ENCODE measurements at regions not wholly inside any gene's neighbourhood (a gene's known extent, or its start where the extent isn't known, plus 50 kb on each side); places are given as distances from the start of the nearest gene placed in this dataset.
"Not testable (repeated sequence)": the region's sequence is repeated elsewhere in the genome, so short reads cannot be mapped to it uniquely, and the experiment has no call there.

DNA sequence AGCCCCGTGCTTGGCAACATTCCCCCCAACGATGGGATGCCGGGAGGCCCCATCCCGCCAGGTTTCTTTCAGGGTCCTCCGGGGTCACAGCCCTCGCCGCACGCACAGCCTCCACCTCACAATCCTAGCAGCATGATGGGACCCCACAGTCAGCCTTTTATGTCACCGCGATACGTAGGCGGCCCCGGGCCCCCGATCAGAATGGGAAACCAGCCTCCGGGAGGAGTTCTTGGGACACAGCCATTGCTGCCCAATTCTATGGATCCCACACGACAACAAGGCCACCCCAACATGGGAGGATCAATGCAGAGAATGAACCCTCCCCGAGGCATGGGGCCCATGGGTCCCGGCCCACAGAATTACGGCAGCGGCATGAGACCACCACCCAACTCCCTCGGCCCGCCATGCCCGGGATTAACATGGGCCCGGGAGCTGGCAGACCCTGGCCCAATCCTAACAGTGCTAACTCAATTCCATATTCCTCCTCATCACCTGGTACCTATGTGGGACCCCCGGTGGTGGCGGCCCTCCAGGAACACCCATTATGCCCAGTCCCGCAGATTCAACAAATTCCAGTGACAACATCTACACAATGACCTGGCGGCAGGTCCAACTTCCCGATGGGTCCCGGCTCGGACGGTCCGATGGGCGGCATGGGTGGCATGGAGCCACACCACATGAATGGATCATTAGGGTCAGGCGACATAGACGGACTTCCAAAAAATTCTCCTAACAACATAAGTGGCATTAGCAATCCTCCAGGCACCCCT, 116.0 kb upstream of the CDK13 start:
- not testable (repeated sequence) for H3K4me1 Mint-ChIP-seq (ENCODE audit: low read depth); H3K36me3 Mint-ChIP-seq (ENCODE audit: low read depth)
- H3K27me3 Mint-ChIP-seq (ENCODE audit: low read depth) = peaks cover 59% of the 10 kb centered on the region

DNA sequence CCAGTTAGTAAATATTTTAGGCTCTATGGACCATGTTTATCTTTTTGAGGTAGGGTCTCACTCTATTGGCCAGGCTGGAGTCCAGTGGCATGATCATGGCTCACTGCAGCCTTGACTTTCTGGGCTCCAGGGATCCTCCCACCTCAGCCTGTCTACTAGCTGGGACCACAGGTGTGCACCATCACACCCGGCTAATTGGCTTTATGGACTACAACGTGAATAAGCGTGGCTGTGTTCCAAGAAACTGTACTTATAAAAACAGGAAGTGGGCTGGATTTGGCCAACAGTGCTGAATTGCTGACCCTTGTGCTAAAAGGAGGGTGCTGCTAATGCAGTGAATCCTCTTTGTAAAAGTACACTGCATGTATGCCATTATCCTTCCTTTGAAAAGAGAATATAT, 111.7 kb upstream of the CDK13 start:
- H3K4me3 Mint-ChIP-seq = no peak overlapping the region

More for the DNA sequence above, 116.0 kb upstream of the CDK13 start:
- H3K4me3 Mint-ChIP-seq; H3K9me3 Mint-ChIP-seq; DNase-seq (ENCODE audit: low spot score); H3K27ac Mint-ChIP-seq: not testable (repeated sequence)

DNA sequence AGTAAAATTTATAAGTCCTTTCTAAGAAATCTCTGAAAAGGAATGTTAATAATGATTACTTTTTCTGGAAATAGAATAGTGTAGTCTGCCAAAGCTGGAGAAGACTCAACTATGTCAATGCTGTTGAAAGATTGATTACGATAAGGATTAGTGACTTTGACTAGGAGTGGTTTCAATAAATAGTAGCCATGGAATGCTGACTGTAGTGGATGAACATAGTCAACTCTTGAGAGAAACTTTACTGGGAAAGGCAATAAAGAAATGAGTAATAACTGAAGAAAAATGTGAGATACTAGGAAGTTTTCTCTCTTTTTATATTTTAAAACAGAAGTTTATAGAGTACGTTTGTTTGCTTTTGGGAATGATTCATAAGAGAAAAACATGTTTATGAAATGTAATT, 105.0 kb upstream of the CDK13 start:
- H3K27me3 Mint-ChIP-seq (ENCODE audit: low read depth) = peaks cover 20% of the 10 kb centered on the region
- H3K9me3 Mint-ChIP-seq = no peaks in the 10 kb centered on the region
- no peak for DNase-seq (ENCODE audit: low spot score)
- no peak overlapping the region for H3K27ac Mint-ChIP-seq
- no peaks in the 10 kb centered on the region for H3K4me1 Mint-ChIP-seq (ENCODE audit: low read depth)
- no peak overlapping the region for H3K4me3 Mint-ChIP-seq
- H3K36me3 Mint-ChIP-seq (ENCODE audit: low read depth) = no peaks in the 10 kb centered on the region

More for the DNA sequence above, 111.7 kb upstream of the CDK13 start:
- DNase-seq (ENCODE audit: low spot score) = no peak
- H3K27ac Mint-ChIP-seq = no peak overlapping the region
- H3K4me1 Mint-ChIP-seq (ENCODE audit: low read depth) = no peaks in the 10 kb centered on the region
- H3K36me3 Mint-ChIP-seq (ENCODE audit: low read depth) = no peaks in the 10 kb centered on the region
- H3K27me3 Mint-ChIP-seq (ENCODE audit: low read depth) = peaks cover 56% of the 10 kb centered on the region
- no peaks in the 10 kb centered on the region for H3K9me3 Mint-ChIP-seq

DNA sequence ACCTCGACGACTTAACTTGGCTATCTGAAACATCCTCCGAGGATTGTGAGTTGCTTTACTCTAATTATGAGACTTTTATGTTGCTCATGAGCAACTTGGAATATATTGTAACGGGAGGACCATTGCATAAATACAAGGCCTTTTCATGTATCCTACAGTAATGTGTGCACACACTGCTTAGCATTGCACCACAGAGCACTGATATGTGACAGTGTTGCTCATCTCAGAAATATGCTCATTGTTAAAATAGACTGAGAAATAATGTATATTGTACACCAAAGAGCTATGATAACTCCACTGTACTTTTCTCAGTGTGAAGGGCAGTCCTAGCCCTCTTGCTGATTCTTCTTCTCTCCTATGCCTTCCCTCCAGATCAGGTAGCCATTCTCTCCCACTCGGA, 102.8 kb upstream of the CDK13 start:
- Mint-ChIP-seq H3K36me3 (ENCODE audit: low read depth) (no peaks in the 10 kb centered on the region), H3K4me1 (ENCODE audit: low read depth) (no peaks in the 10 kb centered on the region), H3K27ac (no peak overlapping the region), H3K27me3 (ENCODE audit: low read depth) (peaks cover 23% of the 10 kb centered on the region), H3K4me3 (no peak overlapping the region), H3K9me3 (no peaks in the 10 kb centered on the region)
- no peak for DNase-seq (ENCODE audit: low spot score)

DNA sequence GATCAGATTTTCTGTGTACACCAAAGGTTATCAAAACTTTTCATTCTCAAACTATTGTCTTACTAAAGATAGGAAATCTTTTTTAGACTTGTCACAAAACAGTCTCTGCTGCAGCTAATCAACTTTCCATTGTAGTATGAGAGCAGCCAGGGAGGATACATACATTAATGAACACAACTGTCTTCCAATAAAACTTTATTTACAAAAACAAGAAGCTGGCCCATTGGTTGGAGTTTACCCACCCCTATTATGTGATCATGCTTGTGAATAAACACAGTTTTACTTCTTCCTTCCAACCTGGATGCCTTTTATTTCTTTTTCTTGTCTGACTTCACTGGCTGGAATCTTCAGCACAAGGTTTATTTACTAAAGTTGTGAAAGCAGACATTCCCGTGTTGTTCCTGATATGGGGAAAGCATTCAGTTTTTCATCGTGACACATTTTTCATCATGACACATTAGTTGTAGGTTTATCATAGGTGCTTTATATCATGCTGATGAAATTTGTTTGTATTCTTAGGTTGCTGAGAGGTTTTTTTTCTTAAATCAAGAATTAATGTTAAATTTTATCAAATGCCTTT, 98.5 kb upstream of the CDK13 start:
- peaks cover 7% of the 10 kb centered on the region for H3K4me1 Mint-ChIP-seq (ENCODE audit: low read depth)
- H3K27ac Mint-ChIP-seq = no peak overlapping the region
- no peaks in the 10 kb centered on the region for H3K36me3 Mint-ChIP-seq (ENCODE audit: low read depth)
- no peak overlapping the region for H3K4me3 Mint-ChIP-seq
- peaks cover 35% of the 10 kb centered on the region for H3K27me3 Mint-ChIP-seq (ENCODE audit: low read depth)
- no peaks in the 10 kb centered on the region for H3K9me3 Mint-ChIP-seq
- no peak for DNase-seq (ENCODE audit: low spot score)

DNA sequence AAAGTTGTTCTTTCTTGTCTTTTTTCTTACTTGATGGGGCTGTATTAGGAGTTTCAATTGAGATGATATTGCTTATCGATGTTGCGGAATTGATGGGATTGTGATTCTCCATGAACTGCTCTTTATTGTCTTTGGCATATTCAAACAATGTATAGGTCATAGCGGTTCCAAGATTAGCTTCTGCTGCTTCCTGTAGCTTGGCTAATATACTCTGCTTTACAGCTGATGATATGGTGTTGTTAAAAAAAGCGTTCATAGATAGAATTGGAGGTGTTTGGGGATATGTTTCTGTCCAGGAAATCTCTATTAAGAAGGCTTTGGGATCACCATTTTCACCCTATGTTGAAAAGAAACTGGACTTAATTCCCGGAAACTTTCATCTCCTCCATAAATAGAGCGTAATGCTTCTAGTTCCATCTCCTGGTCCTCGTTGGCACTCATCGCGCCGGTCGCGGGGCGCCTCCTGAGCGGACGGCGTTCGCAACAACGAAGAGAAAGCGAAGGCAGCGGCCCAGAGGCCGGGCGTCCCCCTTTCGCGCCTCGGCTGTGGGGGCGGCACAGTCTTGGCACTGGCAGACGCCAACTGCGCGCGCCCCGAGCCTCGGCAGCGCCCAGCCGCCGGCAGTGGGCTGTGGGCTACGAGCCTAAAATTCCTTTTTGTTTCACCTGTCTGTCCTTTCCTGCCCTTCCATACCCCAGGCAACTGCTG, 95.3 kb upstream of the CDK13 start:
- H3K36me3 Mint-ChIP-seq (ENCODE audit: low read depth); H3K9me3 Mint-ChIP-seq; DNase-seq (ENCODE audit: low spot score); H3K4me1 Mint-ChIP-seq (ENCODE audit: low read depth); H3K27ac Mint-ChIP-seq: not testable (repeated sequence)
- Mint-ChIP-seq H3K4me3 (peak overlapping the region; percentile 85), H3K27me3 (ENCODE audit: low read depth) (peaks cover 39% of the 10 kb centered on the region)

DNA sequence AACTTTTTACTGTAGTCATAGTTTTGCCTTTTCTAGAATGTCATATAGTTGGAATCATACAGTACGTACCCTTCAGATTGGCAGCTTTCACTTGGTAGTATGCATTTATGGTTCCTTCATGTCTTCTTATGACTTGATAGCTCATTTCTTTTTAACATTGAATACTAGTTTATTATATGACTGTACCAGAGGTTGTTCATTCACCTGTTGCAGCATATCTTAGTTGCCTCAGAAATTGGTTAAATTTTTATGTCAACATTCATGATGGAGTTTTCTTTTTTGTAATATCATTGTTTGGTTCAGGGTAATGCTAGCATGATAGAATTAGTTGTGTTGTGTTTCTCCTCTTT, 94.8 kb upstream of the CDK13 start:
- H3K9me3 Mint-ChIP-seq = no peaks in the 10 kb centered on the region
- peak overlapping the region; percentile 85 for H3K4me3 Mint-ChIP-seq
- peaks cover 39% of the 10 kb centered on the region for H3K27me3 Mint-ChIP-seq (ENCODE audit: low read depth)
- no peak overlapping the region for H3K27ac Mint-ChIP-seq
- DNase-seq (ENCODE audit: low spot score) = no peak
- no peaks in the 10 kb centered on the region for H3K36me3 Mint-ChIP-seq (ENCODE audit: low read depth)
- peaks cover 7% of the 10 kb centered on the region for H3K4me1 Mint-ChIP-seq (ENCODE audit: low read depth)

DNA sequence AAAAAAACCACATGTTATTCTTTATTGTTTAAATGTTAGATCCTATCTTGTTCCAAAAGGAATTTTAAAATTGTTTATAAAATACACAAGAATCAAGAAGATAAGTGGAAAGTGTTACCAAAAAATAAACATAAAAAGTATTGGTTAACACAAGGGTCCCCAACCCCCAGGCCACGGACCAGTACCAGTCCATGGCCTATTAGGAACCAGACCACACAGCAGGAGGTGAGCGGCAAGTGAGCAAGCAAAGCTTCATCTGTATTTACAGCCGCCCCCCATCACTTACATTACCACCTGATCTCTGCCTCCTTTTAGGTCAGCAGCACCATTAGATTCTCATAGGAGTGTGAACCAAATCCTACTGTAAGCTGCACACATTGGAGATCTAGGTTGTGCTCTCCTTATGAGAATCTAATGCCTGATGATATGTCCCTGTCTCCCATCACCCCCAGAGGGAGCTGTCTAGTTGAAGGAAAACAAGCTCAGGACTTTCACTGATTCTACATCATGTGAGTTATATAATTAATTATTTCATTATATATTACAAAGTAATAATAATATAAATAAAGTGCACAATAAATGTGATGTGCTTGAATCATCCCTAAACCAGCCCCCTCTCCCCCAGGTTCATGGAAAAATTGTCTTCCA, 86.3 kb upstream of the CDK13 start:
- peaks cover 13% of the 10 kb centered on the region for H3K27me3 Mint-ChIP-seq (ENCODE audit: low read depth)
- not testable (repeated sequence) for H3K4me3 Mint-ChIP-seq; H3K36me3 Mint-ChIP-seq (ENCODE audit: low read depth); H3K4me1 Mint-ChIP-seq (ENCODE audit: low read depth); H3K9me3 Mint-ChIP-seq; H3K27ac Mint-ChIP-seq; DNase-seq (ENCODE audit: low spot score)

DNA sequence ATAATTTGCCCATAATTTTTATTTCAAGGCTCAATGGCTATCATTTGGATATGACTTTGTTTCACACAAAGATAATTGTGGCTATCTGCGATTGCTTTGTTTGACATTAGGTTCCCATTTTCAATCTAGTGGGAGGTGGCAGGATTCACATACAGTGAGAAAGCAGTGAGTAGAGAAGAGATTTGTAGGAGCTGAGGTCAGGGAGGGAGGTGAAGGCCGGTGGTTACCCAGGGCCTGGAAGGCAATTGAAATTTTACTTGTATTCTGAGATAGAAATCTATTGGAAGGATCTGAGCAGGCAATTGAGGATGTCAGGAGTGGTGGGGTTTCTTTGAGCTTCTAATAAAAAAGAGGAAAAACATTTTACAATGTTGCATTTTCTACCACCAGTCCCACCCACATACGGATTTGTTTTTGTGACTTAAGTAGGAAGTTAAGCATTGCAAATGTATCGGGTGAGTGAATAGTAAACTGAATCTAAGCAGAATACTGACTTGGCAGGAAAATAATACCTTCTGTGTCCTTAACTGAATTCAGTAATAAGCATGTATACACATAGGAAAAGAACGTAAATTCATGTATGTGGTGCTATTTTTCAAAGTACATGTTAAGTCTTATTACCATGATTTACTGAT, 80.1 kb upstream of the CDK13 start:
- H3K27ac Mint-ChIP-seq; DNase-seq (ENCODE audit: low spot score); H3K4me1 Mint-ChIP-seq (ENCODE audit: low read depth); H3K9me3 Mint-ChIP-seq; H3K4me3 Mint-ChIP-seq; H3K36me3 Mint-ChIP-seq (ENCODE audit: low read depth): not testable (repeated sequence)
- H3K27me3 Mint-ChIP-seq (ENCODE audit: low read depth) = peaks cover 22% of the 10 kb centered on the region

DNA sequence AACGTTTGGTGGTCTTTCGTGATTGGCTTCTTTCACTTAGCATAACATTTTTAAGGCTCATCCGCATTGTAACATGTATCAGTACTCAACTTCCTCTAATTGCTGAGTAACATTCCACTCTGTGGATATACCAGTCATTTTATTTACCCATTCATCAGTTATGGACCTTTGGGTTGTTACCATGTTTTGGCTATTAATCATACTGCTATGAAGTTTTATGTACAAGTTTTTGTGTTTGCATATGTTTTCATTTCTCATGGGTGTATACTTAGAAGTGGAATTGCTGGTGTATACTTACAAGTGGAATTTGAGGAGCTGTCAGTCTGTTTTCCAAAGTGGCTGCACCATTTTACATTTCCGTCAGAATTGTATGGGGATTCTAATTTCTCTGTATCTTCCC, 78.4 kb upstream of the CDK13 start:
- H3K4me3 Mint-ChIP-seq = not testable (repeated sequence)

DNA sequence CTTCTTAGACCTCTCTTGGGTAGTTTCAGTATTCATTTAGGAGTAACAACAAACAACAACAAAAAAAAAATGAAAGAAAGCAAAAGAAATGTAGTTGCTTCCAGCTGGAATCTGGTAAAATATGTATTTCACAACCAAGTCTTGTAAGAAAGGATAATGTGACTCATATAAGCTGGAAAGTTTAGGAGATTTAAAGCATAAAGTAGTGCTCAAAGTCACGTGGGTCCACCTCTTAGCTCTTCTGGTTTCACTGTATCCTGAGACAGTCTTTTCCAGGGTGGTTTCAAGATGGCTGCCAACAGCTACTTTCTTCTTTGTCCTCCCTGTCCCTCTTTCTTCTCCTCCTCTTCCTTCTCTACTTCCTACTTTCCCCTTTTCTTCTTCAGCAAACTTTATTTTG, 69.5 kb upstream of the CDK13 start:
- Mint-ChIP-seq H3K27me3 (ENCODE audit: low read depth) (peaks cover 8% of the 10 kb centered on the region), H3K27ac (no peak overlapping the region), H3K36me3 (ENCODE audit: low read depth) (no peaks in the 10 kb centered on the region), H3K4me3 (no peak overlapping the region), H3K9me3 (peaks cover 4% of the 10 kb centered on the region), H3K4me1 (ENCODE audit: low read depth) (no peaks in the 10 kb centered on the region)
- no peak for DNase-seq (ENCODE audit: low spot score)

More for the DNA sequence above, 78.4 kb upstream of the CDK13 start:
- not testable (repeated sequence) for H3K4me1 Mint-ChIP-seq (ENCODE audit: low read depth); H3K9me3 Mint-ChIP-seq; DNase-seq (ENCODE audit: low spot score); H3K36me3 Mint-ChIP-seq (ENCODE audit: low read depth); H3K27ac Mint-ChIP-seq
- H3K27me3 Mint-ChIP-seq (ENCODE audit: low read depth) = peaks cover 27% of the 10 kb centered on the region

DNA sequence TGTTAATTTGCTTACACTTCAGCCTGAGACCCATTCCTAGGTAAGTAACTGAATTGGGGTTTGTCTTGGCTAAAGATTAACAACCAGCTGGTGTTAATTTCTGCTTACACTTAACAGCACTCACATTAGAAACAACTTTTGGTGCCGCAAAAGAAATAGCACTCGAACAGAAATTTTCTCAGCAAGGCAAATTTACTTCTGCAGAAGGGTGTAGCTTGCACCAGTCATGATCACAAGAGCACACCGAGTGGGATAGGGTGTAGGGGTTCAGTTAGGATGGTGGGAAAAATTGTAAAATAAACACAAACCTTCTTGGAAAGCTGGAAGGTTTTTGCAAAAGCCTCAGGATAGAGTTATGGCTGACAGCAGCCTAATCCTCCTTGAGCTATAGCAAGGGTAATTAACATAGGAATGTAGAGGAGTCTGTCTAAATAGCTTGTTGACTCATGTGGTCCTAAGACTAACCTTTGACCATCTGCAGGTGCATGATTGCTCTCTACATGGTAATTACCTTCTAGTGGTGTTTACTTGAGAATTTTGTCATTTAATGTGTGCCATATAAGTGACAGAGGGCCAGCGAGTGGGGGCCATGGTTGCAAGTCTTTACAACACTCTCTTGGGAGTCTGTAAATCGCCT, 67.8 kb upstream of the CDK13 start:
- Mint-ChIP-seq H3K4me3 (no peak overlapping the region), H3K4me1 (ENCODE audit: low read depth) (no peaks in the 10 kb centered on the region), H3K9me3 (peaks cover 4% of the 10 kb centered on the region), H3K27ac (no peak overlapping the region), H3K27me3 (ENCODE audit: low read depth) (peaks cover 2% of the 10 kb centered on the region), H3K36me3 (ENCODE audit: low read depth) (no peaks in the 10 kb centered on the region)
- DNase-seq (ENCODE audit: low spot score) = no peak

DNA sequence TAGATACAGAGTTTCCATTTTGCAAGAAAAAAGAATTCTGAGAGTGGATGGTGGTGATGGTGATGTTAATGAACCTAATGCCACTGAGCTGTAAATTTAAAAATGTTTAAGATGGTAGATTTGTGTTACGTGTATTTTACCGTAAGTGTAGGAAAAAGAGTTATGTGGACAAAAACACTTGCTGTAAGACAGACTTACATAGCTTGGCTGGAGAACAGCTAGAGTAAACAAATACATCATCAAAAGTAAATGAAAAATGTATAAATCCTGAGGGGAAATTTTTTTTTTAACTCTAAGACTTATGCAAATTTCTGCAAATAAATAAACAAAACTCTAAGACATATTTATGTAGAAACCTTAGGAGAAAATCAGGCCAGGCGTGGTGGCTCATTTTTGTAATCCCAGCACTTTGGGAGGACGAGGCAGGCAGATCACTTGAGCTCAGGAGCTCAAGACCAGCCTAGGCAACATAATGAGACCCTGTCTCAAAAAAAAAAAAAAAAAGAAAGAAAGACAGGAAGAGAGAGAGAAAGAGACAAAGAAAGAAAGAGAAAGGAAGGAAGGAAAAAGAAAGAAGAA, 66.2 kb upstream of the CDK13 start:
- H3K27me3 Mint-ChIP-seq (ENCODE audit: low read depth) = peaks cover 1% of the 10 kb centered on the region
- peaks cover 4% of the 10 kb centered on the region for H3K9me3 Mint-ChIP-seq
- H3K4me3 Mint-ChIP-seq = no peak overlapping the region
- no peaks in the 10 kb centered on the region for H3K4me1 Mint-ChIP-seq (ENCODE audit: low read depth)
- H3K27ac Mint-ChIP-seq = no peak overlapping the region
- no peak for DNase-seq (ENCODE audit: low spot score)
- H3K36me3 Mint-ChIP-seq (ENCODE audit: low read depth) = no peaks in the 10 kb centered on the region

All from T-helper 2 cell treated with Interferon-gamma antibody and Interleukin-4, amounts not matched to agents 5 μg/mL and 100 μg/mL, for 36 hours (primary cell).